HCT116 (cell line): ENCODE measurements at regions not wholly inside any gene's neighbourhood (a gene's known extent, or its start where the extent isn't known, plus 50 kb on each side); places are given as distances from the start of the nearest gene placed in this dataset.

Experiments
- ATAC-seq: fragments of 200-7000 bp; cut with Tn5 transposase; 2 replicates; pipeline ENCODE4 v1.9.1; 2020; ENCODE audit warnings: mild to moderate bottlenecking, moderate library complexity
- BruUV-seq: library from RNA; stranded (reverse); fragments of 400-500 nt; replicated peaks from 2 replicates; lab custom pipeline; 2021; lab: Mats Ljungman, UMichigan
- CTCF ChIA-PET: fragments of 300-600 bp; sonication (Branson Sonifier 250); formaldehyde crosslinking; loops from one replicate; lab custom pipeline; 2021; ENCODE audit warnings: antibody characterized with exemption; lab: Charles Lee
- POLR2A ChIA-PET: fragments of 300-600, 350-600 bp; sonication (Branson Sonifier 250); formaldehyde crosslinking; loops from one replicate; lab custom pipeline; 2021; ENCODE audit warnings: antibody characterized with exemption; lab: Charles Lee
- RAD21 ChIA-PET, 2 experiments: fragments of 300-600 bp; sonication (Branson Sonifier 250); formaldehyde crosslinking; loops; one replicate each; lab custom pipeline; 2023; ENCODE audit warnings: low total read pairs in 2 of 2; ENCODE audit not compliant: uncharacterized antibody in 2 of 2, unreplicated experiment in 2 of 2, low non-redundant PET in 1 of 2; lab: Charles Lee
- DNase-seq: peaks from one replicate; pipeline ENCODE4 v3.0.0-alpha.2; 2010; ENCODE audit warnings: low read depth, low spot score
- H2AFZ ChIP-seq: fragments of 200-600 bp; shearing (Covaris generic), sonication (generic); 2 replicates; pipeline ENCODE4 v1.6.1; 2017; ENCODE audit warnings: low read depth, mixed run types, mixed read lengths, antibody characterized with exemption, low read length; ENCODE audit not compliant: poor library complexity, severe bottlenecking
- H3K27ac ChIP-seq: 2 replicates; pipeline ENCODE4 v1.5.1; 2012; ENCODE audit warnings: low read depth, low read length
- H3K27me3 ChIP-seq: fragments of 200-600 bp; sonication (generic); 2 replicates; pipeline ENCODE4 v1.6.1; 2016; ENCODE audit warnings: mixed run types, low read length, mixed read lengths; ENCODE audit not compliant: insufficient read depth
- H3K36me3 ChIP-seq, 2 experiments: fragments of 200-500 bp in 1 of 2; fragments of 200-600 bp in 1 of 2; sonication (Bioruptor generic) in 1 of 2; sonication (generic) in 1 of 2; 2 replicates each; pipeline versions ENCODE4 v1.5.1 to v1.6.1; 2014 to 2016; ENCODE audit warnings: low read length in 2 of 2, inconsistent platforms in 1 of 2, mixed read lengths in 1 of 2, mixed run types in 1 of 2; ENCODE audit not compliant: insufficient read depth in 2 of 2, control insufficient read depth in 1 of 2
- H3K4me1 ChIP-seq, 2 experiments: fragments of 200-600 bp in 1 of 2; sonication (generic) in 1 of 2; 2 replicates each; pipeline versions ENCODE4 v1.5.1 to v1.6.1; 2012 to 2017; ENCODE audit warnings: low read length in 2 of 2, inconsistent platforms in 1 of 2, mild to moderate bottlenecking in 1 of 2, mixed read lengths in 1 of 2, mixed run types in 1 of 2, moderate library complexity in 1 of 2; ENCODE audit not compliant: insufficient read depth in 2 of 2, control insufficient read depth in 1 of 2
- H3K4me2 ChIP-seq: fragments of 200-600 bp; sonication (generic); 2 replicates; pipeline ENCODE4 v1.6.1; 2017; ENCODE audit warnings: mixed run types, low read length, mixed read lengths
- H3K4me3 ChIP-seq, 2 experiments: fragments of 200-600 bp in 1 of 2; sonication (generic) in 1 of 2; replicated peaks in 1 of 2; 2 replicates each; pipeline ENCODE4 v1.5.1; 2011 to 2016; ENCODE audit warnings: low read length in 2 of 2, control low read depth in 1 of 2, low read depth in 1 of 2, mild to moderate bottlenecking in 1 of 2, mixed read lengths in 1 of 2, mixed run types in 1 of 2
- H3K79me2 ChIP-seq: fragments of 200-600 bp; sonication (generic); 2 replicates; pipeline ENCODE4 v1.6.1; 2017; ENCODE audit warnings: mild to moderate bottlenecking, mixed run types, low read length, moderate library complexity, mixed read lengths; ENCODE audit not compliant: insufficient read depth
- H3K9ac ChIP-seq: fragments of 200-600 bp; sonication (generic); 2 replicates; pipeline ENCODE4 v1.6.1; 2016; ENCODE audit warnings: low read length, mixed read lengths
- H3K9me2 ChIP-seq: fragments of 200-600 bp; sonication (generic), shearing (Covaris generic); 2 replicates; pipeline ENCODE4 v1.6.1; 2017; ENCODE audit warnings: mixed run types, mild to moderate bottlenecking, moderate library complexity; ENCODE audit not compliant: insufficient read depth
- H3K9me3 ChIP-seq, 2 experiments: fragments of 200-500 bp in 1 of 2; fragments of 200-600 bp in 1 of 2; sonication (Bioruptor generic) in 1 of 2; sonication (generic) in 1 of 2; 2 replicates each; pipeline ENCODE4 v1.6.1; 2014 to 2017; ENCODE audit warnings: low read length in 2 of 2, mixed read lengths in 2 of 2, inconsistent platforms in 1 of 2, low read depth in 1 of 2, mild to moderate bottlenecking in 1 of 2, mixed run types in 1 of 2, moderate library complexity in 1 of 2; ENCODE audit not compliant: control insufficient read depth in 1 of 2, insufficient read depth in 1 of 2
- H4K20me1 ChIP-seq: fragments of 200-600 bp; sonication (generic), shearing (Covaris generic); 2 replicates; pipeline ENCODE4 v1.6.1; 2017; ENCODE audit warnings: mixed run types, mild to moderate bottlenecking, moderate library complexity; ENCODE audit not compliant: insufficient read depth
- CBX3 ChIP-seq: IDR thresholded peaks from 2 replicates; pipeline ENCODE4 v1.6.1; 2012; ENCODE audit warnings: low read depth
- EGR1 ChIP-seq: IDR thresholded peaks from 2 replicates; pipeline ENCODE4 v1.6.1; 2012; ENCODE audit warnings: low read depth
- ELF1 ChIP-seq: IDR thresholded peaks from 2 replicates; pipeline ENCODE4 v1.6.1; 2012; ENCODE audit warnings: low read depth, borderline replicate concordance
- EZH2 ChIP-seq: fragments of 200-600 bp; sonication (generic); IDR thresholded peaks from 2 replicates; pipeline ENCODE4 v1.6.1; 2017; ENCODE audit warnings: antibody characterized with exemption, mixed run types
- FOSL1 ChIP-seq: IDR thresholded peaks from 2 replicates; pipeline ENCODE4 v1.6.1; 2012; ENCODE audit warnings: low read depth
- JUND ChIP-seq: IDR thresholded peaks from 2 replicates; pipeline ENCODE4 v1.6.1; 2012
- POLR2A ChIP-seq: IDR thresholded peaks from 2 replicates; pipeline ENCODE4 v1.7.0; 2011; ENCODE audit warnings: borderline replicate concordance; ENCODE audit not compliant: insufficient read depth, insufficient read length; ENCODE audit errors: extremely low read depth
- POLR2AphosphoS5 ChIP-seq: IDR thresholded peaks from 2 replicates; pipeline ENCODE4 v1.6.1; 2011; ENCODE audit warnings: mild to moderate bottlenecking, low read depth, low read length, moderate library complexity
- RAD21 ChIP-seq: IDR thresholded peaks from 2 replicates; pipeline ENCODE4 v1.6.1; 2012; ENCODE audit warnings: low read depth, mild to moderate bottlenecking
- SIN3A ChIP-seq: IDR thresholded peaks from 2 replicates; pipeline ENCODE4 v1.6.1; 2012; ENCODE audit warnings: low read depth
- SP1 ChIP-seq: IDR thresholded peaks from 2 replicates; pipeline ENCODE4 v1.6.1; 2012; ENCODE audit warnings: low read depth
- SRF ChIP-seq: IDR thresholded peaks from 2 replicates; pipeline ENCODE4 v1.6.1; 2012; ENCODE audit warnings: low read depth
- ZFX ChIP-seq: fragments of 450-650 bp; IDR thresholded peaks from 2 replicates; pipeline ENCODE4 v1.6.1; 2017
- intact Hi-C: fragments of 100-400 bp; cut with micrococcal nuclease; formaldehyde crosslinking; loops from 2 replicates; pipeline ENCODE4 v1.10.0; 2022
- TF ChIP-seq, protein P1 (sequence below), 3 experiments: fragments of 200-600 bp in 1 of 3; sonication (generic) in 1 of 3; IDR thresholded peaks in 2 of 3; conservative IDR thresholded peaks in 1 of 3; 2 replicates each; pipeline ENCODE4 v1.5.1; 2012 to 2017; ENCODE audit warnings: low read depth in 2 of 3, low read length in 2 of 3, antibody characterized with exemption in 1 of 3, borderline replicate concordance in 1 of 3, control low read depth in 1 of 3, mild to moderate bottlenecking in 1 of 3, mixed read lengths in 1 of 3, mixed run types in 1 of 3, moderate library complexity in 1 of 3; ENCODE audit not compliant: insufficient read depth in 1 of 3
- TF ChIP-seq, protein P2 (sequence below): IDR thresholded peaks from 2 replicates; pipeline ENCODE4 v1.6.1; 2011; ENCODE audit warnings: mild to moderate bottlenecking, low read length, moderate library complexity; ENCODE audit not compliant: insufficient replicate concordance; ENCODE audit errors: extremely low read depth

DNA sequence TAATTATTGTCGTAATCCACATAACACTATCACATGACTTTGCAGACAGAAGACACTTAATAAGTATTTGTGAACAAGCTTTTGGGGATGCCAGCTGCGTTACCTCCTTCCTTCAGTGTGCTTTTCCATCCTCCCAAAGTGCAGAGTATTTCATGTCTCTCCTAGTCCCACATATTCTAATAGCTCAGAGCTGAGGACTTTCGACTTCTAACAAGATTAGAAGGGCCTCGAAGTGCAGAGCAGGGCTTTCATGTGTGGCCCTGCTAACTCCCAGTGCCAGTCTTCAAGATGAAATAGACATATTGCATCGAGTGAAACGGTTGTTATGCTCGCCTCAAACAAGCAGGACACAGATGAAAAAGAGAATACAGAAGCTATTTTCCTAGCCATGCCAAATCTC is 125.7 kb upstream of the RNF32 start:
- DNase-seq = no peak
- Histone ChIP-seq H3K9ac (no peak overlapping the region), H3K36me3 (no peaks in the 10 kb centered on the region), H3K27ac (no peak overlapping the region), H4K20me1 (no peaks in the 10 kb centered on the region), H3K79me2 (no peaks in the 10 kb centered on the region), H2AFZ (no peak overlapping the region), H3K4me1 (no peaks in the 10 kb centered on the region), H3K4me3 (no peak overlapping the region), H3K9me2 (no peaks in the 10 kb centered on the region), H3K9me3 (no peaks in the 10 kb centered on the region), H3K4me2 (no peak overlapping the region), H3K27me3 (no peaks in the 10 kb centered on the region)
- no TSS peak for BruUV-seq
- POLR2A ChIA-PET = no interaction called here
- TF ChIP-seq ELF1 (no peak), SP1 (no peak), ZFX (no peak), SRF (no peak), SIN3A (no peak), FOSL1 (no peak)
- intact Hi-C loops = no loop called here
- ATAC-seq = no peak
- RAD21 ChIA-PET = no interaction called here
- CTCF ChIA-PET = no interaction called here

DNA sequence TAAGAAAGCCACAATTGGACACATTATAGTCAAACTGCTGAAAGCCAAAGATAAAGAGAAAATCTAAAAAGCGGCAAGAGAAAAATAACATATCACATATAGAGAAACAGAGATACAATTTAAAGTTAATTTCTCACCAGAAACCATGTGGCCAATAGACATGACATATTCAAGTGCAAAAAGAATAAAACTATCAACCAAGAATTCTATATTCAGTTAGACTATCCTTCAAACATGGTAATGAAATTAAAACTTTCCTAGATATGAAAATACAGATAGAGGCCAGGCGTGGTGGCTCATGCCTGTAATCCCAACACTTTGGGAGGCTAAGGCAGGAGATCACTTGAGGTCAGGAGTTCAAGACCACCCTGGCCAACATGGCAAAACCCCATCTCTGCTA is 129.1 kb upstream of the RNF32 start:
- no TSS peak for BruUV-seq

More for the DNA sequence above, 129.1 kb upstream of the RNF32 start:
- no peak for TF ChIP-seq ZFX
- no peak for TF ChIP-seq POLR2AphosphoS5
- TF ChIP-seq CBX3 = no peak
- TF ChIP-seq RAD21 = no peak
- TF ChIP-seq, protein P1, sequence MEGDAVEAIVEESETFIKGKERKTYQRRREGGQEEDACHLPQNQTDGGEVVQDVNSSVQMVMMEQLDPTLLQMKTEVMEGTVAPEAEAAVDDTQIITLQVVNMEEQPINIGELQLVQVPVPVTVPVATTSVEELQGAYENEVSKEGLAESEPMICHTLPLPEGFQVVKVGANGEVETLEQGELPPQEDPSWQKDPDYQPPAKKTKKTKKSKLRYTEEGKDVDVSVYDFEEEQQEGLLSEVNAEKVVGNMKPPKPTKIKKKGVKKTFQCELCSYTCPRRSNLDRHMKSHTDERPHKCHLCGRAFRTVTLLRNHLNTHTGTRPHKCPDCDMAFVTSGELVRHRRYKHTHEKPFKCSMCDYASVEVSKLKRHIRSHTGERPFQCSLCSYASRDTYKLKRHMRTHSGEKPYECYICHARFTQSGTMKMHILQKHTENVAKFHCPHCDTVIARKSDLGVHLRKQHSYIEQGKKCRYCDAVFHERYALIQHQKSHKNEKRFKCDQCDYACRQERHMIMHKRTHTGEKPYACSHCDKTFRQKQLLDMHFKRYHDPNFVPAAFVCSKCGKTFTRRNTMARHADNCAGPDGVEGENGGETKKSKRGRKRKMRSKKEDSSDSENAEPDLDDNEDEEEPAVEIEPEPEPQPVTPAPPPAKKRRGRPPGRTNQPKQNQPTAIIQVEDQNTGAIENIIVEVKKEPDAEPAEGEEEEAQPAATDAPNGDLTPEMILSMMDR (IDR thresholded peaks at IDR 0.05 in 2 of 3, conservative IDR thresholded peaks at IDR 0.05 in 1 of 3; ENCODE audit: borderline replicate concordance in 1 of 3, insufficient read depth in 1 of 3, low read depth in 2 of 3, low read length in 2 of 3) = no peak
- no peak for TF ChIP-seq EGR1
- no peak for TF ChIP-seq FOSL1
- no peak for TF ChIP-seq EZH2
- TF ChIP-seq POLR2A = no peak
- no peak for TF ChIP-seq SIN3A
- TF ChIP-seq, protein P2, sequence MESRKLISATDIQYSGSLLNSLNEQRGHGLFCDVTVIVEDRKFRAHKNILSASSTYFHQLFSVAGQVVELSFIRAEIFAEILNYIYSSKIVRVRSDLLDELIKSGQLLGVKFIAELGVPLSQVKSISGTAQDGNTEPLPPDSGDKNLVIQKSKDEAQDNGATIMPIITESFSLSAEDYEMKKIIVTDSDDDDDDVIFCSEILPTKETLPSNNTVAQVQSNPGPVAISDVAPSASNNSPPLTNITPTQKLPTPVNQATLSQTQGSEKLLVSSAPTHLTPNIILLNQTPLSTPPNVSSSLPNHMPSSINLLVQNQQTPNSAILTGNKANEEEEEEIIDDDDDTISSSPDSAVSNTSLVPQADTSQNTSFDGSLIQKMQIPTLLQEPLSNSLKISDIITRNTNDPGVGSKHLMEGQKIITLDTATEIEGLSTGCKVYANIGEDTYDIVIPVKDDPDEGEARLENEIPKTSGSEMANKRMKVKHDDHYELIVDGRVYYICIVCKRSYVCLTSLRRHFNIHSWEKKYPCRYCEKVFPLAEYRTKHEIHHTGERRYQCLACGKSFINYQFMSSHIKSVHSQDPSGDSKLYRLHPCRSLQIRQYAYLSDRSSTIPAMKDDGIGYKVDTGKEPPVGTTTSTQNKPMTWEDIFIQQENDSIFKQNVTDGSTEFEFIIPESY = no peak
- no peak for TF ChIP-seq JUND
- Histone ChIP-seq H3K27me3 (peaks cover 6% of the 10 kb centered on the region), H3K4me2 (no peak overlapping the region), H3K9ac (no peak overlapping the region), H3K79me2 (no peaks in the 10 kb centered on the region), H3K36me3 (no peaks in the 10 kb centered on the region), H3K27ac (no peak overlapping the region), H4K20me1 (no peaks in the 10 kb centered on the region), H3K4me1 (no peaks in the 10 kb centered on the region), H3K9me3 (no peaks in the 10 kb centered on the region), H3K4me3 (no peak overlapping the region), H3K9me2 (no peaks in the 10 kb centered on the region), H2AFZ (no peak overlapping the region)
- ChIA-PET CTCF (no interaction called here), POLR2A (no interaction called here), RAD21 (no interaction called here)
- ATAC-seq (no peak), DNase-seq (no peak)
- intact Hi-C loops = no loop called here
